ENCODE measurements at regions not wholly inside any gene's neighbourhood (a gene's known extent, or its start where the extent isn't known, plus 50 kb on each side); places are given as distances from the start of the nearest gene placed in this dataset.

GRCh38 chr10:78489034-78489433, 455.4 kb downstream of the RPS24 start:
- no peak overlapping the region for H3K27ac ChIP-seq
- no peak overlapping the region for H3K4me3 ChIP-seq
- peaks cover 22% of the 10 kb centered on the region for H3K9me3 ChIP-seq
- ATAC-seq = no peak
- no peaks in the 10 kb centered on the region for H3K27me3 ChIP-seq (ENCODE audit: insufficient read depth in 3 of 3, low read length in 2 of 3)
- TF ChIP-seq CTCF (IDR thresholded peaks at IDR 0.05) = no peak
- DNase-seq = no peak
- WGBS, 3 donors = 82 to 88% (median 83%) methylated on average over 1 of the region's 1 CpG
- intact Hi-C loops (cut with DNase I) = no loop called here
- H3K4me1 ChIP-seq = no peaks in the 10 kb centered on the region
- no peaks in the 10 kb centered on the region for H3K36me3 ChIP-seq (ENCODE audit: insufficient read depth in 1 of 2, low read depth in 1 of 2)

GRCh38 chr10:78491812-78492211, 458.1 kb downstream of the RPS24 start:
- no peak for ATAC-seq
- Histone ChIP-seq H3K27me3 (ENCODE audit: insufficient read depth in 3 of 3, low read length in 2 of 3) (no peaks in the 10 kb centered on the region), H3K27ac (no peak overlapping the region), H3K4me1 (no peaks in the 10 kb centered on the region), H3K9me3 (peaks cover 22% of the 10 kb centered on the region), H3K4me3 (no peak overlapping the region), H3K36me3 (ENCODE audit: insufficient read depth in 1 of 2, low read depth in 1 of 2) (no peaks in the 10 kb centered on the region)
- intact Hi-C loops (cut with DNase I) = no loop called here
- TF ChIP-seq CTCF (IDR thresholded peaks at IDR 0.05) = no peak
- no peak for DNase-seq
- 81 to 89% (median 84%) methylated on average over 5 of the region's 5 CpGs for WGBS, 3 donors

GRCh38 chr10:78492424-78492823, 458.8 kb downstream of the RPS24 start:
- no peak for TF ChIP-seq CTCF (IDR thresholded peaks at IDR 0.05)
- intact Hi-C loops (cut with DNase I) = no loop called here
- ATAC-seq = no peak
- H3K4me3 ChIP-seq = no peak overlapping the region
- no peaks in the 10 kb centered on the region for H3K36me3 ChIP-seq (ENCODE audit: insufficient read depth in 1 of 2, low read depth in 1 of 2)
- no peaks in the 10 kb centered on the region for H3K4me1 ChIP-seq
- DNase-seq = no peak
- peaks cover 22% of the 10 kb centered on the region for H3K9me3 ChIP-seq
- H3K27ac ChIP-seq = no peak overlapping the region
- no peaks in the 10 kb centered on the region for H3K27me3 ChIP-seq (ENCODE audit: insufficient read depth in 3 of 3, low read length in 2 of 3)

GRCh38 chr10:78494179-78494578, 460.5 kb downstream of the RPS24 start:
- peaks cover 19% of the 10 kb centered on the region for H3K9me3 ChIP-seq
- DNase-seq = no peak
- no peaks in the 10 kb centered on the region for H3K4me1 ChIP-seq
- no peak overlapping the region for H3K4me3 ChIP-seq
- H3K27me3 ChIP-seq (ENCODE audit: insufficient read depth in 3 of 3, low read length in 2 of 3) = no peaks in the 10 kb centered on the region
- H3K36me3 ChIP-seq (ENCODE audit: insufficient read depth in 1 of 2, low read depth in 1 of 2) = no peaks in the 10 kb centered on the region
- TF ChIP-seq CTCF (IDR thresholded peaks at IDR 0.05) = no peak
- H3K27ac ChIP-seq = no peak overlapping the region
- intact Hi-C loops (cut with DNase I) = no loop called here
- no peak for ATAC-seq

- Histone ChIP-seq H3K36me3 (ENCODE audit: insufficient read depth in 1 of 2, low read depth in 1 of 2) (no peaks in the 10 kb centered on the region), H3K4me3 (no peak overlapping the region), H3K27ac (no peak overlapping the region), H3K4me1 (no peaks in the 10 kb centered on the region), H3K9me3 (no peaks in the 10 kb centered on the region), H3K27me3 (ENCODE audit: insufficient read depth in 3 of 3, low read length in 2 of 3) (no peaks in the 10 kb centered on the region)
- ATAC-seq (no peak), DNase-seq (no peak)
- TF ChIP-seq CTCF (IDR thresholded peaks at IDR 0.05) = no peak
- intact Hi-C loops (cut with DNase I) = no loop called here
- WGBS, 3 donors = 72 to 79% (median 78%) methylated on average over 6 of the region's 6 CpGs
These were observed 468.7 kb downstream of the RPS24 start for GRCh38 chr10:78502210-78502936.
